ENCODE measurements at regions not wholly inside any gene's neighbourhood (a gene's known extent, or its start where the extent isn't known, plus 50 kb on each side); places are given as distances from the start of the nearest gene placed in this dataset.

- TF ChIP-seq CTCF (IDR thresholded peaks at IDR 0.05), result no peak
- TF ChIP-seq EZH2 (IDR thresholded peaks at IDR 0.05), result no peak
These were observed 213.7 kb downstream of the TMEM38B start for GRCh38 chr9:105908069-105908468.

All from neural progenitor cell (in vitro differentiated cells).